HG03139 (cell line): ENCODE measurements at regions not wholly inside any gene's neighbourhood (a gene's known extent, or its start where the extent isn't known, plus 50 kb on each side); places are given as distances from the start of the nearest gene placed in this dataset.
"Not testable (repeated sequence)": the region's sequence is repeated elsewhere in the genome, so short reads cannot be mapped to it uniquely, and the experiment has no call there.

ENCODE experiments used
- ATAC-seq: cut with Tn5 transposase; IDR thresholded peaks from one replicate; pipeline ENCODE4 v1.9.1; 2021; ENCODE audit not compliant: unreplicated experiment

DNA sequence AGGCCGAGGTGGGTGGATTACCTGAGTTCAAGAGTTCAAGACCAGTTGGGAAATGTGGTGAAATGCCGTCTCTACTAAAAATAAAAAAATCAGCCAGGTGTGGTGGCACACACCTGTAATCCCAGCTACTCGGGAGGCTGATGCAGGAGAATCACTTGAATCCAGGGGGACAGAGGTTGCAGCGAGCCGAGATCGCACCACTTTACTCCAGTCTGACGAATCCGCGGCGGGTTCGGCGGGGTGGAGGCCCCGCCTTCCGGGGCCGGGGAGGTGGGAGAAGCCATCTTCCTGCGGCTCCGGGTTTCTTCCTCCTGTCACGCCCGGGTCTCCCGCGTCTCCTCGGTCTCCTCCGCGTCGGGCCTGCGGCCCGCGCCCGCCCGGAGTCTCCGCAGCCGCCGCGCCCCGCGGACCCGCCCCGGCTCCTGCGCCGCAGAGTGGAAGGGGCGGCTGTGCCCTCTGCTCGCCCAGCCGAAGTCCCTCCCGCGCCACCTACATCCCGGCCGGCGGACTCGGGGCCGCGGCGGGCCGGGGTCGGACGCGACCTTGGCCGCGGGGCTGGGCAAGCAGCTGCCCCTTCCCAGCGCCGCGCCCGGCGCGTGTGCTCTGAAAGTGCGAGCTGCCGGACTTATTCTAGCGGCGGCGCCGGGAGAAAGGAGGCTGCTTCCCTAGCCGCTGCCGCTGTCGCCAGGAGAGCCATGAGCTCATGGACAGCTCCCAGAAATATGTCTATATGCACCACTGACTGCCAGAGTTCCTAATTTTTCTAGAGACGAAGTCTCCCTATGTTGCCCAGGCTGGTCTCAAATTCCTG is 97.2 kb downstream of the LAT start:
- not testable (repeated sequence) for ATAC-seq

DNA sequence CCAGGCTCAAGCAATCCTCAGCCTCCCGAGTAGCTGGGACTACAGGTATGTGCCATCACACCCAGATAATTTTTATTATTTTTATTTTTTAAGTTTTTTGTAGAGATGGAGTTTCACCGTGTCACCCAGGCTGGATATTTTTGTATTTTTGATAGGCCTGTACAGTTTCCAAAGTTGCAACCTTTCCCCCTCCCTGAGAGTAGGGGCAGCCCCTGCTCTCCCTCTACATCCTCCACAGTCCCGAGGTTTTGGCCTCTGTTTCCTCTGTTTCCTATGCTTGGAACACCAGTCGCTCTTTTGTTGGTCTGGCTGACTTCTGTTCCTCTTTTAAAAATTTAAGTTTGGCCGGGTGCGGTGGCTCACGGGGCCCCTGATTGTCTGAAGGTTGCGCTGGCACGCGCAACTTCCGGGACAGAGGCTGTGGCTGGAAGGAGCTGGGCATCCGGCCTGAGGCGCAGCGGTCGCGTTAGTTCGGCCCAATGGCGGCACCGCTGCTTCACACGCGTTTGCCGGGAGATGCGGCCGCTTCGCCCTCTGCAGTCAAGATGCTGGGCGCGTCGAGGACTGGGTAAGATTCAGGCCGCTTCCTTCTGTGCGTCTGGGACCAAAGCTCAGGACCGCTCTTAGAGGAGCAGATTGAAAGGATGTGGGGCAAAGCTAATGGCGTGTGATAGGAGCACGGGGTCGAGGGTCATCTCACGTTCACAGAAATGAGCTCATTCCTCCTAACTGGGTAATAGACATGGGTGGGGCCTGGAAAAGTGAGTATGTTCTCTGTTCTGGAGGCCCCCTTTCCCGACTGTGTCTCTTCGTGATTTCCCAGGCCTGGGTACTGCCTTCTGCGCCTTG is 89.9 kb downstream of the LAT start:
- peak; percentile 89 for ATAC-seq

DNA sequence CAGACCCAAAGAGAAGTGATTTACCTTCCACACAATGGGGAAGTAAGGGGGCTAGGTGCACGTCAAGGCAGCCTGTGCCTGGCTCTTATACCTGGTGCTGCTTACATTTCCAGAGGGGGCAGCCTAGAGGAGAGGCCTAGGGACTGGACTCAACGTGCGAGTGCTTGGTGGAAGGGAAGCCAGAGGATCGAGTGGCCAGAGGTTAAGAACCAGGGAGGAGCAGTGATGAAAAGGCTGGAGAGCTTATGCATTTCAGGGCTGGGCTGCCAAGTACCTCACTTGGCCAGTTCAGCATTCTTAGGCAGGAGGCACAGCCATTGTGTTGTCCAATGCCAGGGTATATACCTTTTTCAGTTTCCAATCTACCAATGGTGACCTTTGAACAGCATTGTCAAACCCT is 77.4 kb downstream of the LAT start:
- ATAC-seq = not testable (repeated sequence)

DNA sequence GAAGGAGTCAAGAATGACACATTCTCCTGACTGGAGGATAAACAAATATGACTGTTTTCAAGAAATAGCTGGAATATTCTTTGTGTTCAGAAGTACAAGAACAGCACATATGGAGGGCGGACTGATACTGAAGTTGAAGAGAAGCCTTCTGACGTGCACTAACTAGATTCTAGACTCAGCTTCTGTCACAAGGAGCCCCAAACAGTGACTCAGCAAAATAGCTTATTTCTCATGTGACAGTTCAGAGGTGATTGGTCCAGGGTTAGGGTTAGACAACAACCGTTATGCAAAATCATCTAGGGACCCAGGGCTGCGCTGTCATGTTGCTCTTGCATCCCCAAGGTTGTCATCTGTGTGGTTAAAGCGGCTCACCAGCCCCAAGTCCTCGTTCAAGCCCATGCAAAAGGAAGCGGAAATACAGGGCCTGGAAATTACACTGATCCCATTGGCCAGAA is 76.6 kb downstream of the LAT start:
- ATAC-seq = not testable (repeated sequence)

DNA sequence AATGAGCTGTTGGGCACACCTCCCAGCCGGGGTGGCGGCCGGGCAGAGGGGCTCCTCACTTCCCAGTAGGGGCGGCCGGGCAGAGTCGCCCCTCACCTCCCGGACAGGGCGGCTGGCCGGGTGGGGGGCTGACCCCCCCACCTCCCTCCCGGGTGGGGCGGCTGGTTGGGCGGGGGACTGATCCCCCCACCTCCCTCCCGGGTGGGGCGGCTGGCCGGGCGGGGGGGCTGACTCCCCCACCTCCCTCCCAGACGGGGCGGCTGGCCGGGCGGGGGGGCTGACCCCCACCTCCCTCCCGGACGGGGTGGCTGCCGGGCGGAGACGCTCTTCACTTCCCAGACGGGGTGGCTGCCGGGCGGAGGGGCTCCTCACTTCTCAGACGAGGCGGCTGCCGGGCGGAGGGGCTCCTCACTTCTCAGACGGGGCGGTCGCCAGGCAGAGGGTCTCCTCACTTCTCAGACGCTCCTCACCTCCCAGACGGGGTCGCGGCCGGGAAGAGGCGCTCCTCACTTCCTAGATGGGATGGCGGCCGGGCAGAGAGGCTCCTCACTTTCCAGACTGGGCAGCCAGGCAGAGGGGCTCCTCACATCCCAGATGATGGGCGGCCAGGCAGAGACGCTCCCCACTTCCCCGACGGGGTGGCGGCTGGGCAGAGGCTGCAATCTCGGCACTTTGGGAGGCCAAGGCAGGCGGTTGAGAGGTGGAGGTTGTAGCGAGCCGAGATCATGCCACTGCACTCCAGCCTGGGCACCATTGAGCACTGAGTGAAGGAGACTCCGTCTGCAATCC is 75.4 kb downstream of the LAT start:
- ATAC-seq = not testable (repeated sequence)

DNA sequence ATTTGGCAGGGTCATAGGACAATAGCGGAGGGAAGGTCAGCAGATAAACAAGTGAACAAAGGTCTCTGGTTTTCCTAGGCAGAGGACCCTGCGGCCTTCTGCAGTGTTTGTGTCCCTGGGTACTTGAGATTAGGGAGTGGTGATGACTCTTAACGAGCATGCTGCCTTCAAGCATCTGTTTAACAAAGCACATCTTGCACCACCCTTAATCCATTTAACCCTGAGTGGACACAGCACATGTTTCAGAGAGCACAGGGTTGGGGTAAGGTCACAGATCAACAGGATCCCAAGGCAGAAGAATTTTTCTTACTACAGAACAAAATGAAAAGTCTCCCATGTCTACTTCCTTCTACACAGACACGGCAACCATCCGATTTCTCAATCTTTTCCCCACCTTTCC is 74.7 kb downstream of the LAT start:
- ATAC-seq = not testable (repeated sequence)
